MM.1S (cell line): ENCODE measurements at regions not wholly inside any gene's neighbourhood (a gene's known extent, or its start where the extent isn't known, plus 50 kb on each side); places are given as distances from the start of the nearest gene placed in this dataset.
"Not testable (repeated sequence)": the region's sequence is repeated elsewhere in the genome, so short reads cannot be mapped to it uniquely, and the experiment has no call there.

Experiments
- DNase-seq: peaks from one replicate; pipeline ENCODE4 v3.0.0-alpha.2; 2015
- H2AFZ ChIP-seq: fragments of 300-600 bp; sonication (generic); 2 replicates; pipeline ENCODE4 v1.6.0; 2016; ENCODE audit warnings: antibody characterized with exemption, low read length
- H3F3A ChIP-seq: fragments of 300-600 bp; sonication (generic); 2 replicates; pipeline ENCODE4 v1.6.1; 2016; ENCODE audit warnings: mild to moderate bottlenecking, antibody characterized with exemption, low read length, moderate library complexity, mixed read lengths; ENCODE audit not compliant: insufficient read depth
- H3K27ac ChIP-seq: fragments of 300-600 bp; sonication (generic); 2 replicates; pipeline ENCODE4 v1.5.1; 2016; ENCODE audit warnings: mild to moderate bottlenecking, low read length
- H3K27me3 ChIP-seq: fragments of 300-600 bp; sonication (generic); replicated peaks from 2 replicates; pipeline ENCODE4 v1.6.0; 2016; ENCODE audit warnings: low read length; ENCODE audit not compliant: insufficient read depth
- H3K36me3 ChIP-seq: fragments of 300-600 bp; sonication (generic); replicated peaks from 2 replicates; pipeline ENCODE4 v1.6.1; 2016; ENCODE audit warnings: mild to moderate bottlenecking, low read length, mixed read lengths; ENCODE audit not compliant: insufficient read depth
- H3K4me1 ChIP-seq: fragments of 300-600 bp; sonication (generic); 2 replicates; pipeline ENCODE4 v1.6.1; 2016; ENCODE audit warnings: low read length, mixed read lengths
- H3K4me2 ChIP-seq: fragments of 300-600 bp; sonication (generic); 2 replicates; pipeline ENCODE4 v1.6.0; 2016; ENCODE audit warnings: low read depth, low read length
- H3K4me3 ChIP-seq: fragments of 300-600 bp; sonication (generic); 2 replicates; pipeline ENCODE4 v1.5.1; 2016; ENCODE audit warnings: low read length, mixed read lengths
- H3K79me2 ChIP-seq: fragments of 300-600 bp; sonication (generic); 2 replicates; pipeline ENCODE4 v1.6.1; 2016; ENCODE audit warnings: mixed run types, low read length, mixed read lengths
- H3K9ac ChIP-seq: fragments of 300-600 bp; sonication (generic); 2 replicates; pipeline ENCODE4 v1.6.1; 2016; ENCODE audit warnings: low read length, mixed read lengths
- H3K9me2 ChIP-seq: fragments of 300-600 bp; sonication (generic); replicated peaks from 2 replicates; pipeline ENCODE4 v1.6.1; 2016; ENCODE audit warnings: mild to moderate bottlenecking, low read length, mixed read lengths; ENCODE audit not compliant: insufficient read depth
- H3K9me3 ChIP-seq: fragments of 300-600 bp; sonication (generic); replicated peaks from 2 replicates; pipeline ENCODE4 v1.6.1; 2016; ENCODE audit warnings: mild to moderate bottlenecking, low read length, mixed read lengths; ENCODE audit not compliant: insufficient read depth
- H4K20me1 ChIP-seq: fragments of 300-600 bp; sonication (generic); 2 replicates; pipeline ENCODE4 v1.6.1; 2016; ENCODE audit warnings: mild to moderate bottlenecking, low read length, moderate library complexity, mixed read lengths; ENCODE audit not compliant: insufficient read depth
- EZH2 ChIP-seq: fragments of 300-600 bp; sonication (generic); optimal IDR thresholded peaks from 2 replicates; pipeline ENCODE3; 2017; ENCODE audit warnings: low read depth, mild to moderate bottlenecking, antibody characterized with exemption, low read length, mixed read lengths
- EZH2phosphoT487 ChIP-seq: fragments of 300-600 bp; sonication (generic); IDR thresholded peaks from 2 replicates; pipeline ENCODE4 v1.6.1; 2018; ENCODE audit warnings: antibody characterized with exemption, low read length
- TF ChIP-seq, protein P1 (sequence below): fragments of 300-600 bp; sonication (generic); IDR thresholded peaks from 2 replicates; pipeline ENCODE4 v1.5.1; 2016; ENCODE audit warnings: antibody characterized with exemption, low read length, mixed read lengths

DNA sequence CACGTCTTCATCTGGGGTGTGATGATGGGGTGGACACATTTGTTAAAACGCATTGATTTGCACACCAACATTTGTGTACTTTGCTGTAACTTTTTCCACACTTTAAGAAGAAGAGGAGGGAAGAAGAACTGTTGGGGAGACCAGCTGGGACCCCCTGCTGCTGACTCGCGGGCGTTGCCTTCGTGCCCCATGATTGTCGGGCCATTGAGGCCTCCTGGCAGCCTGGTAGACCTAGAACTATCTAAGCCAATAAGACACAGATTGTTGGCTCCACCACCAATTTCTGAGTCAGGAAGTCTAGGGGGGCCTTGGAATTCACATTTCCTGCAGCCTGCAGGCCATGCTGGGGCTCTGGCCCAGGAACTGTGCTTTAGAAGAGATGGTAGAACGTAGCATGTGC lies 105.5 kb downstream of the TNFRSF13B start:
- no peak overlapping the region for H3K27ac ChIP-seq
- H3K4me2 ChIP-seq: no peak overlapping the region
- no peaks in the 10 kb centered on the region for H3K4me1 ChIP-seq
- no peak for DNase-seq
- no peaks in the 10 kb centered on the region for H3K79me2 ChIP-seq
- no peak overlapping the region for H3K9ac ChIP-seq
- no peak overlapping the region for H2AFZ ChIP-seq
- H3K27me3 ChIP-seq: no peaks in the 10 kb centered on the region; the same call in 1 of the 2 replicates
- H3K9me3 ChIP-seq: no peaks in the 10 kb centered on the region
- no peaks in the 10 kb centered on the region for H4K20me1 ChIP-seq
- no peaks in the 10 kb centered on the region for H3K9me2 ChIP-seq
- no peak overlapping the region for H3K4me3 ChIP-seq
- TF ChIP-seq EZH2phosphoT487 (no peak), EZH2 (no peak)
- TF ChIP-seq, protein P1, sequence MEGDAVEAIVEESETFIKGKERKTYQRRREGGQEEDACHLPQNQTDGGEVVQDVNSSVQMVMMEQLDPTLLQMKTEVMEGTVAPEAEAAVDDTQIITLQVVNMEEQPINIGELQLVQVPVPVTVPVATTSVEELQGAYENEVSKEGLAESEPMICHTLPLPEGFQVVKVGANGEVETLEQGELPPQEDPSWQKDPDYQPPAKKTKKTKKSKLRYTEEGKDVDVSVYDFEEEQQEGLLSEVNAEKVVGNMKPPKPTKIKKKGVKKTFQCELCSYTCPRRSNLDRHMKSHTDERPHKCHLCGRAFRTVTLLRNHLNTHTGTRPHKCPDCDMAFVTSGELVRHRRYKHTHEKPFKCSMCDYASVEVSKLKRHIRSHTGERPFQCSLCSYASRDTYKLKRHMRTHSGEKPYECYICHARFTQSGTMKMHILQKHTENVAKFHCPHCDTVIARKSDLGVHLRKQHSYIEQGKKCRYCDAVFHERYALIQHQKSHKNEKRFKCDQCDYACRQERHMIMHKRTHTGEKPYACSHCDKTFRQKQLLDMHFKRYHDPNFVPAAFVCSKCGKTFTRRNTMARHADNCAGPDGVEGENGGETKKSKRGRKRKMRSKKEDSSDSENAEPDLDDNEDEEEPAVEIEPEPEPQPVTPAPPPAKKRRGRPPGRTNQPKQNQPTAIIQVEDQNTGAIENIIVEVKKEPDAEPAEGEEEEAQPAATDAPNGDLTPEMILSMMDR: no peak
- no peaks in the 10 kb centered on the region for H3K36me3 ChIP-seq
- no peaks in the 10 kb centered on the region for H3F3A ChIP-seq

DNA sequence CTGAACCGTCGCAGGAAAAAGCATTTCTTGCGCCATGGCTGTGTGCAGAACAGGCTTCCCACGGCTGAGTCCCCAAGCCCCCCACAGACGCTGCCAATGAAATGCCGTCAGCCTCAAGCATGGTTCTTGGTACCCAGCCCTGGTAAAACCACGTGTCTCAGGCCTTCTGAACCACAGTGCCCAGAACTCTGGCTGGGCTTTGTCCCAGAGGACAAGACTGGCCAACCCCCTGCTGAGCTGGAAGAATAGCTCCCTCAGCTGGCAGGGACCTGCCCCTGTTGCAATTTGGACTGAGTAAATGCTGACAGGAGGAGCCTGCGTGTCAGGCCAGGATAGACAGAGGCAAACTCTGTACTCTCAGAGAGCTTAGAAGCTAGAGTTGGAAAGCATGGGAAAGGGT lies 106.2 kb downstream of the TNFRSF13B start:
- H3K9ac ChIP-seq, H3K9me2 ChIP-seq, H3K4me3 ChIP-seq, H3F3A ChIP-seq, DNase-seq, H3K4me2 ChIP-seq, H3K79me2 ChIP-seq, H3K27ac ChIP-seq, H3K4me1 ChIP-seq, H3K27me3 ChIP-seq, H2AFZ ChIP-seq, H3K9me3 ChIP-seq, H3K36me3 ChIP-seq, H4K20me1 ChIP-seq: not testable (repeated sequence)

DNA sequence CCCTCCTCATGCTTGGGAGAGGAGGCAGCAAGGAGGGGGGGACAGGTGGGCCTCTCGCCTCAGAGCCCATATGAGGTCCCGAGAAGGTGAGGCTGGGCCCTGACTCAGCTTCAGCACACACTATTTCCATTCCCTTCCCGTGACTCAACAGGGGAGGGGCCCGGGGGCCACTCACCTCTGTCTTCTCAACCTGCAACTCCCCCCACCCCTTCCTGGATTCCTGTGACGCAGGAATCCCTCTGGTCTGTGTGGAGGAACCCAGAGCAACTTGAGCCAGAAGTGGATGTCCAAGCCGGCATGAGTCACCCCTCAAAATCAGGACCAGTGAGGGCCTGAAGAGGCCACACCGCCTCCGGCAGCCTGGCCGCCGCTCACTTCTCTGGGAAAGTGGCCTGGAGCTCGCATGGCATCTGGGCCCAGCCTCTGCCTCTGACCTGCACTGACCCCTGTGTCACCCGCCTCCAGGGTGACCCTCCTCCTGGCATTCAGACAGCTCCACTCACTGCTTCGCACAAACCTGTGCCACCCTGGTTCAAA lies 106.8 kb downstream of the TNFRSF13B start:
- H3K4me2 ChIP-seq, H3K27ac ChIP-seq: not testable (repeated sequence)

DNA sequence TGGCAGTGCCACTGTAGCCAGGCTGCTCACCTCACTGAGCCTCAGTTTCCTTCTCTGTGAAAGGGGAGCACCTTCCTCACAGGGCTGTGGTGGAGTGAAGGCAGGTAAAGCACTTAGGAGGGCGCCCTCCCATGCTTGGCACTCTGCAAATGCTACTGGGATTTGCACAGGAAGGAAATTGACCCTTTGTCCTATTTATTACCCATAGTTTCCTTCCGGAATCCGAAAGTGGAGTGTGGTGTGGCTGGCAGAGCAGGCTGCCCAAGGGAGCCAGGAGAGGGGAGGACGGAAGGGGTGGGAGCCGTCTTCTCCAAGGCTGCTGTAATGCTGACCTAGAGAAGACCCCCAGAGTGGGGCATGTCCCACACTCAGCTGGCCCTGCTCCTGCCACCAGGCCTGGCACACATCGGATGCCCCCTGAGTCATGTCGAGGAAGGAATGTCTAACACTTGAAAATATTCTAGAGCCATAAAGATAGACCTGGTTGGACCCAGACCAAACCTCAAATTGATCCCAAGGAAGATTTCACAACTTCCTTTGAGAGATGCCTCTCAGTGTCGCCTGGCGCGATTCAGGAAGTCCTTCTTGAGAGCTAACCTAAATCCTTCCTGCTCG lies 107.3 kb downstream of the TNFRSF13B start:
- not testable (repeated sequence) for H3K4me3 ChIP-seq, H3K79me2 ChIP-seq, H3K9ac ChIP-seq, H3K4me1 ChIP-seq, H3F3A ChIP-seq, H4K20me1 ChIP-seq, H3K9me3 ChIP-seq, H3K27me3 ChIP-seq, H3K4me2 ChIP-seq, H3K36me3 ChIP-seq, H3K9me2 ChIP-seq, H3K27ac ChIP-seq, H2AFZ ChIP-seq, DNase-seq

More for the DNA sequence above, 106.8 kb downstream of the TNFRSF13B start:
- H3F3A ChIP-seq, H4K20me1 ChIP-seq, H3K9me2 ChIP-seq, H3K79me2 ChIP-seq, H3K9me3 ChIP-seq, H3K27me3 ChIP-seq, H3K9ac ChIP-seq, H3K4me3 ChIP-seq, DNase-seq, H3K4me1 ChIP-seq, H2AFZ ChIP-seq, H3K36me3 ChIP-seq: not testable (repeated sequence)

DNA sequence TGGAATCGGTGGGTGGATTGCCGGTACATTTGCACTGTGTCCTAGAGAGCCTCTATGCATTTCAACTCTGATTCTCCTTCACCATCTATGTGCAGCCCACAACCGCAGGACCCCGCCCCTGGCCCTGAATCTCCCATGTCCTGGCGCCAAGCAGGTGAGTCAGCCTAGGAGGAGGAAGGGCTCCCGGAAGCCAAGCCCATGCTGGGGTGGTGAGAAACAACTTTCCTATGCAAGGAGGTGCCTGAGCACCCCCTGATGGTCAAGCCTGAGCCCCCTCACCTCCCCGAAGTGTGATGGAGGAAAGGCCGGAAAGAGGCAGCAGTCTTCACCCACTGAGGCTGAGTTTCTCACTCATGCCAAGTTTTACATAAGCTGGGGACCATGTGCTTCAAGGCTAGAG lies 110.8 kb downstream of the TNFRSF13B start:
- not testable (repeated sequence) for H3K27me3 ChIP-seq, H3K4me2 ChIP-seq, H2AFZ ChIP-seq, H3K9me2 ChIP-seq, H3K4me3 ChIP-seq, H3K27ac ChIP-seq, DNase-seq, H3K79me2 ChIP-seq, H3K4me1 ChIP-seq, H3F3A ChIP-seq, H3K9ac ChIP-seq, H3K36me3 ChIP-seq, H4K20me1 ChIP-seq, H3K9me3 ChIP-seq

DNA sequence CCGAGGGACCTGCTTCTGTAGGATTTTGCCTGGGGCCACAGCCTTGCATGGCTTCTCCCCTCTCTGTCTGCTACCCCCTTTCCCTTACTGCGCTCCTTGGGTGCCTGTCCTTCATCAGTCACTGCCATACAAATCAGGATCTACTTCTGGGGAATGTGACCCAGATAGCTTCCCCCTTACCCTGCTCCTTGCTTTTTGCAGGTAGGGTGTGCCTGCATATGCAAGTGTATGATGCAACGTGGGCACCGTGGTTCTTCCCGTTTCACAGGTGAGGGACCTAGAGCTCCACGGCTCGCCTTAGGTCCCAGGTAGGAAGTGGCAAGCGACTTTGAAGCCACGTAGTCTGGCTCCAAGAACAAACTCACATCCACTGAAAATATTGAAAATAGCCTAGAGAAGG lies 111.5 kb downstream of the TNFRSF13B start:
- H3K4me1 ChIP-seq, H2AFZ ChIP-seq, H3K79me2 ChIP-seq, H3K27ac ChIP-seq, H3K4me2 ChIP-seq, H3K36me3 ChIP-seq, H3K9me2 ChIP-seq, H3K9me3 ChIP-seq, DNase-seq, H3K27me3 ChIP-seq, H4K20me1 ChIP-seq, H3F3A ChIP-seq, H3K4me3 ChIP-seq, H3K9ac ChIP-seq: not testable (repeated sequence)

DNA sequence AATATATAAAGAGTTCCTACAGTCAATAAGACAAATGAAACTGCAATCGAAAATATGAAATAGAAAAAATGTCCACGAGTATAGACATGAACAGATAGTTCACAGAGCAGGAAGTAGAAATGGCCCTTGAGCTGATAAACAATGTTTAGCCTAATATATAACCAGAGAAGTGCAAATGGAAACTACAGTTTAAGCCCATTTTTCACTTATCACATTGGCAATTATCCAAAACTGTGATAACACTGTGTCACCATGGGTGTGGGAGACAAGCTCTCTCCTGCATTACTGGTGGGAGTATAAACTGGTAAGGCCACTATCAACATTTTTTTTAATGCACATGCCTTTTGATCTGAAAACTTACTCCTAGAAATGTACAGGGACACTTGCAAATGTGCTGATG lies 112.4 kb downstream of the TNFRSF13B start:
- not testable (repeated sequence) for H3K36me3 ChIP-seq, H3K27ac ChIP-seq

More for the DNA sequence above, 112.4 kb downstream of the TNFRSF13B start:
- H3K9me3 ChIP-seq, DNase-seq, H3K79me2 ChIP-seq, H3K9me2 ChIP-seq, H3F3A ChIP-seq, H2AFZ ChIP-seq, H3K4me1 ChIP-seq, H4K20me1 ChIP-seq, H3K4me2 ChIP-seq, H3K9ac ChIP-seq, H3K27me3 ChIP-seq, H3K4me3 ChIP-seq: not testable (repeated sequence)
